GM12872 (cell line): ENCODE measurements at regions not wholly inside any gene's neighbourhood (a gene's known extent, or its start where the extent isn't known, plus 50 kb on each side); places are given as distances from the start of the nearest gene placed in this dataset.
A peak's percentile ranks its signal among the peaks of the same experiment; 100 is the strongest.

Experiments used
- CTCF ChIP-seq: IDR thresholded peaks from 3 replicates; pipeline ENCODE4 v1.5.1; 2011; ENCODE audit warnings: low read depth, mild to moderate bottlenecking, low read length, moderate library complexity; ENCODE audit not compliant: insufficient read depth

DNA sequence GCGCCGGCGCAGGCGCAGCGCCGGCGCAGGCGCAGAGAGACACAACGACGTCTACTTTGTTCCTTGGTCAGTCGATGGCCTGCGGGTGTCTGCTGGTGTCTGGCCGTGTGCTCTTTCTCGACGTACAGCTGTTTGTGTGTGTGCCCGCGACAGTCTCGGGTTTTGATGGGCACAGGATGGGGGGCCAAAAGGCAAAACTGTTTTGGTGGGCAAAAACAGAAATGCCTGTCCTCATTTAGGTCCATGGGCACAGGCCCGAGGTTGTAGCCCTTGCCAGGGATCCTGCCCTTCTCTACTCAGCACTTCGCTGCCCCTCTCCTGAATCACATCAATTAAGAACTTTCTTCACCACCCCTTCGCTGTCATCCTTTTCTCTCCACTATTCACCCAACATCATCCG, 184.8 kb upstream of the CHL1 start:
- no peak for TF ChIP-seq CTCF

GRCh38 chr3:14652-15051, 181.9 kb upstream of the CHL1 start:
- no peak for TF ChIP-seq CTCF

GRCh38 chr3:16366-16765, 180.2 kb upstream of the CHL1 start:
- TF ChIP-seq CTCF, result no peak

- TF ChIP-seq CTCF, result no peak
Observed at GRCh38 chr3:20421-20820, 176.1 kb upstream of the CHL1 start.

DNA sequence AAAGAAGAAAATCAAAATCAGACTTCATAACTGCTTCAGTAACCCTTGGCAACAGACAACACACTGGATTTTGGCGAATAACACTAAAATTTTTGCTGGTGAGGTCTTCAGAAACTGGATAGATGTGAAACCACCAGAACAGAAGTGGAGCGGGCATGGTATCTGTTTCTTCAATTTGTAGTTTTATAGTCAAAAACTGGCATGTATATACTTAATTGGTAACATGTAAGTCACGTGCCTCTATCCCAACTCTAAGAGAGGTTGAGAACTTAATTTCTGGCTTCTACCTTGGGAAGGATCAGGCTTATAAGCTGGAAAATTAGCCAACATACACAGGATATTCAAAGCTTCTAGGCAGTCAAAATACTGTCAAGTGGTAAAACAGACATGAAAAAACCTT, 172.6 kb upstream of the CHL1 start:
- TF ChIP-seq CTCF, result no peak

DNA sequence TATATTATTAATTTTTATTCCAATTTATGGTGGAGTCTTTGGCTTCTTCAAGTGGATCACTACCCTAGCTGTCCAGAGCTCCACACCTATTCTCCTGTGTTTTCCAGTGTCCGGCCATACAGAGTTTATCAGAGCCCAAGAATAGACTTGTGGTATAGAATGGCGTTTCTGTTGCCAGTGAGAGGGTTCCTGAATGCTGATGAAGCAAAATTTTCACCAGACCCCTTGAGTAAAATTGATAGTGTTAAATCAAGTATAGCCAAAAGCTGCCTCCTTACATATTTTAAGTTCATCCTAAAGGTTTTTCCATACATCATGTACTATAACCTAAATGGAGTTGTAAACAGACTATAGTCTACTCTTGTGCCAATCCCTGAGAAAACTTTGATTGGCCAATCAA, 171.5 kb upstream of the CHL1 start:
- no peak for TF ChIP-seq CTCF

- TF ChIP-seq CTCF, result 0 out of 3 replicates have a peak, but pooled peaks have one; percentile 27
Observed at GRCh38 chr3:42871-43744, 153.5 kb upstream of the CHL1 start.
